GM13976 (cell line): ENCODE measurements at regions not wholly inside any gene's neighbourhood (a gene's known extent, or its start where the extent isn't known, plus 50 kb on each side); places are given as distances from the start of the nearest gene placed in this dataset.

ENCODE experiments used
- DNase-seq: peaks from one replicate; pipeline ENCODE4 v3.0.0; 2012; ENCODE audit warnings: low spot score
- in situ Hi-C: fragments of 300-500 bp; cut with MboI; formaldehyde crosslinking; loops from one replicate; pipeline ENCODE4 v1.12.0; 2022; ENCODE audit warnings: low sequenced_read_pairs, mixed read lengths, inconsistent platforms; ENCODE audit not compliant: unreplicated experiment
- TF ChIP-seq, protein P1 (sequence below): IDR thresholded peaks from 2 replicates; pipeline ENCODE4 v1.5.1; 2012; ENCODE audit warnings: borderline replicate concordance, mild to moderate bottlenecking; ENCODE audit not compliant: insufficient read depth; ENCODE audit errors: extremely low read depth, missing control alignments, control extremely low read depth

GRCh38 chr4:4778554-4778953 lies 80.9 kb upstream of the MSX1 start:
- TF ChIP-seq, protein P1, sequence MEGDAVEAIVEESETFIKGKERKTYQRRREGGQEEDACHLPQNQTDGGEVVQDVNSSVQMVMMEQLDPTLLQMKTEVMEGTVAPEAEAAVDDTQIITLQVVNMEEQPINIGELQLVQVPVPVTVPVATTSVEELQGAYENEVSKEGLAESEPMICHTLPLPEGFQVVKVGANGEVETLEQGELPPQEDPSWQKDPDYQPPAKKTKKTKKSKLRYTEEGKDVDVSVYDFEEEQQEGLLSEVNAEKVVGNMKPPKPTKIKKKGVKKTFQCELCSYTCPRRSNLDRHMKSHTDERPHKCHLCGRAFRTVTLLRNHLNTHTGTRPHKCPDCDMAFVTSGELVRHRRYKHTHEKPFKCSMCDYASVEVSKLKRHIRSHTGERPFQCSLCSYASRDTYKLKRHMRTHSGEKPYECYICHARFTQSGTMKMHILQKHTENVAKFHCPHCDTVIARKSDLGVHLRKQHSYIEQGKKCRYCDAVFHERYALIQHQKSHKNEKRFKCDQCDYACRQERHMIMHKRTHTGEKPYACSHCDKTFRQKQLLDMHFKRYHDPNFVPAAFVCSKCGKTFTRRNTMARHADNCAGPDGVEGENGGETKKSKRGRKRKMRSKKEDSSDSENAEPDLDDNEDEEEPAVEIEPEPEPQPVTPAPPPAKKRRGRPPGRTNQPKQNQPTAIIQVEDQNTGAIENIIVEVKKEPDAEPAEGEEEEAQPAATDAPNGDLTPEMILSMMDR = no peak
- in situ Hi-C loops = no loop called here
- DNase-seq = no peak

GRCh38 chr4:4776934-4777333 lies 82.5 kb upstream of the MSX1 start:
- in situ Hi-C loops = no loop called here
- TF ChIP-seq, protein P1 = no peak

GRCh38 chr4:4776335-4776734 lies 83.1 kb upstream of the MSX1 start:
- DNase-seq = no peak
- in situ Hi-C loops = no loop called here
- TF ChIP-seq, protein P1 = no peak

More at GRCh38 chr4:4776934-4777333, 82.5 kb upstream of the MSX1 start:
- no peak for DNase-seq

DNA sequence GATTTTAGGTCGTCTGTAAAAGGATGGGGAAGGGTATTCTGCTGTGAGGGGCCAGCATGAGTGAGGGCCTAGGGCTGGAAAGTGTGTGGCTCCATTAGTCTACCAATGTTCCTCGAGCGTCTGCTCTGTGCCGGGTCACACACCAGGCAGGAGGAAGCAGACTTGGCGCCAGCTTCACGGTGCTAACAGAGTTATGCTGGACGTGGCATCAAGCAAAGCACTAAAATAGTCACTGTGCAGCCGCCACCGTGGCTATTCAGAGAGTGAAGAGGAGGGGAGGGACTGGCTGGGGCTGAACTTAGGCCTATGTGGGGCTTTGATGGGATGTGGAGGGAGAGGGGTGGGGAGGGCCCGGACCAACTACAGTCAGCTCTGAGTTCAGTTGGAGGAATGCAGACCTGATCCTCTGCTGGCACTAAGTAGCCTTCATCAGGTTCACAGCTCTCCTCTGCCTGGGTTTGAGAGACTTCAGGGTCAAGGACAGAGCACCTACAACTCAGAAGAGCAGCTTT lies 83.9 kb upstream of the MSX1 start:
- in situ Hi-C loops = no loop called here
- TF ChIP-seq, protein P1 = no peak
- no peak for DNase-seq

- TF ChIP-seq, protein P1 = no peak
- in situ Hi-C loops = loop anchor here (25.0 kb wide), 1 partner anchor 90 kb away; the partner anchor contains the start of gene MSX1
- DNase-seq = no peak
Measured at GRCh38 chr4:4772534-4772933, 86.9 kb upstream of the MSX1 start.

DNA sequence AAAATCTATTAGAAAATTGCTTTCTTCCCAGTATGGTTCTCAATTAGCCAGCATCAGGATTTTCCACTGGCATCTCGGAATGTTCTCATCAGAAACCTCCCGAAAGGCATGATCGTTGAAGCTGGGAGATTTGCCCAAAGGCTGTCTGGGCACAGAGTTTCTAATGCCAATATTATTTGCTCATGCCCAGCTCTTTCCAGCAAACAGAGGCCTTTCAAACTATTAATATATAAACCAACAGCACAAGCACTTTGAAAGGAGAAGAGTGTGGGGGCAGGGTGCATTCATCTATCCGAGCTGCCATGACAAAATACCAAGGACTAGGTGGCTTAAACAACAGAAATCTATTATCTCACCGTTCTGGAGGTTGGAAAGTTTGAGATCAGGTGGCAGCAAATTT lies 88.3 kb upstream of the MSX1 start:
- no peak for DNase-seq
- in situ Hi-C loops = loop anchor here (25.0 kb wide), 1 partner anchor 91 kb away; the partner anchor contains the start of gene MSX1
- TF ChIP-seq, protein P1 = no peak
